Osteocyte (in vitro differentiated cells): ENCODE measurements at regions not wholly inside any gene's neighbourhood (a gene's known extent, or its start where the extent isn't known, plus 50 kb on each side); places are given as distances from the start of the nearest gene placed in this dataset.
"Not testable (repeated sequence)": the region's sequence is repeated elsewhere in the genome, so short reads cannot be mapped to it uniquely, and the experiment has no call there.

Experiments
- DNase-seq: peaks from one replicate; pipeline ENCODE4 v3.0.0; 2021; ENCODE audit warnings: mixed read lengths; ENCODE audit not compliant: unreplicated experiment; ENCODE audit errors: extremely low spot score
- H3K27ac Mint-ChIP-seq: one replicate; pipeline ENCODE4 v1.8.0; 2021; ENCODE audit warnings: mild to moderate bottlenecking, mixed read lengths; ENCODE audit not compliant: unreplicated experiment
- H3K27me3 Mint-ChIP-seq: one replicate; pipeline ENCODE4 v1.8.0; 2021; ENCODE audit warnings: mixed read lengths; ENCODE audit not compliant: unreplicated experiment
- H3K36me3 Mint-ChIP-seq: one replicate; pipeline ENCODE4 v1.8.0; 2021; ENCODE audit warnings: mixed read lengths; ENCODE audit not compliant: unreplicated experiment
- H3K4me1 Mint-ChIP-seq: one replicate; pipeline ENCODE4 v1.8.0; 2021; ENCODE audit warnings: mixed read lengths; ENCODE audit not compliant: unreplicated experiment
- H3K4me3 Mint-ChIP-seq: one replicate; pipeline ENCODE4 v1.8.0; 2021; ENCODE audit warnings: mild to moderate bottlenecking, moderate library complexity, mixed read lengths; ENCODE audit not compliant: unreplicated experiment
- H3K9me3 Mint-ChIP-seq: one replicate; pipeline ENCODE4 v1.8.0; 2021; ENCODE audit warnings: mixed read lengths; ENCODE audit not compliant: unreplicated experiment
- CTCF ChIP-seq: fragments of 200-600 bp; sonication (generic); IDR thresholded peaks from 2 replicates; pipeline ENCODE4 v1.5.0; 2021; ENCODE audit warnings: antibody characterized with exemption, mild to moderate bottlenecking, moderate library complexity

- DNase-seq = no peak
- H3K9me3 Mint-ChIP-seq = no peaks in the 10 kb centered on the region
- H3K4me1 Mint-ChIP-seq = no peaks in the 10 kb centered on the region
- no peak for TF ChIP-seq CTCF
- no peak overlapping the region for H3K27ac Mint-ChIP-seq
- H3K4me3 Mint-ChIP-seq = no peak overlapping the region
- peaks cover 6% of the 10 kb centered on the region for H3K27me3 Mint-ChIP-seq
- no peaks in the 10 kb centered on the region for H3K36me3 Mint-ChIP-seq
These were observed 103.5 kb upstream of the C9orf72 start for GRCh38 chr9:27676827-27677226.

DNA sequence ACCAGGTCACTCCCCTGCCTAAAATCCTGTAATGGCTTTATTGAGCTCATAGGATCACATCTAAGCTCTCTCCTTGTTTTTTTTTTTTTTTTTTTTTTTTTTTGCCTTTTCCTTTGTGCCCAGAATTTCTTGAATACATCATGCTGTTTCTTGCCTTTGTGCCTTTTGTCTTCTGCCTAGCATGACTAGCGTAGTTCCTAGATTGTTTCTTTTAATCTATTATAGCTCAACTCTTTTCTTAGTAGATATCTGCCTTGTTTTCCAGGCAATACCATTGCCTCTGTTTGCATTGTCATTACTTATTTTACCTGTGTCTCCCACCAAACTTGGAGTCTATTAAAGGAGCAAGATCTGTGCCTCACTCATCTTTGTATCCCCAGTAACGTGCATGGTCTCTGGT is 106.1 kb upstream of the C9orf72 start:
- Mint-ChIP-seq H3K4me3 (no peak overlapping the region), H3K27me3 (no peaks in the 10 kb centered on the region), H3K9me3 (no peaks in the 10 kb centered on the region), H3K36me3 (no peaks in the 10 kb centered on the region), H3K27ac (no peak overlapping the region), H3K4me1 (no peaks in the 10 kb centered on the region)
- no peak for DNase-seq
- TF ChIP-seq CTCF = no peak

- H3K4me3 Mint-ChIP-seq = no peak overlapping the region
- DNase-seq = no peak
- no peaks in the 10 kb centered on the region for H3K36me3 Mint-ChIP-seq
- H3K4me1 Mint-ChIP-seq = no peaks in the 10 kb centered on the region
- TF ChIP-seq CTCF = no peak
- H3K27ac Mint-ChIP-seq = no peak overlapping the region
- H3K9me3 Mint-ChIP-seq = no peaks in the 10 kb centered on the region
- no peaks in the 10 kb centered on the region for H3K27me3 Mint-ChIP-seq
These were observed 109.9 kb upstream of the C9orf72 start for GRCh38 chr9:27683181-27683580.

DNA sequence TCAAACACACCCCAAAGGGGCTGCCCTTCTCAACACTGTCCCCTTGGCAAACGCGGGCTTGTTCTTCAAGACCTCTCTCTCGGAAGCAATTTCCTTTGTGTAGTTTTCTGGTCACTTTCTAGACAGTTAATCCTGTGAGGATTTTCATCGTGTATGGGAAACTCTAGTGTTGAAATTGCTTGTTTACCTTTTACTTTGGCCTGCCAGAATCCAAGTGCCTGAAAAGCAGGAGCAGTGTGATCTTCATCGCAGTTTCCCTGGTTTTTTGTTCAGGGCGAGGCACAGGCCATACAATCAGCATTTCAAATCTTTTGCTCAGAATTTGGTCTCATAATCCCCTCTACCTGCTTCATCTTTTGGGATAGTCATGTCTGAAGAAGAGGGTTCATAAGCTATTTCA is 115.7 kb upstream of the C9orf72 start:
- Mint-ChIP-seq H3K9me3 (no peaks in the 10 kb centered on the region), H3K27ac (no peak overlapping the region), H3K4me1 (no peaks in the 10 kb centered on the region), H3K4me3 (no peak overlapping the region), H3K36me3 (no peaks in the 10 kb centered on the region), H3K27me3 (no peaks in the 10 kb centered on the region)
- no peak for DNase-seq
- no peak for TF ChIP-seq CTCF

- H3K36me3 Mint-ChIP-seq, H3K4me3 Mint-ChIP-seq, H3K27ac Mint-ChIP-seq, H3K27me3 Mint-ChIP-seq, H3K9me3 Mint-ChIP-seq, DNase-seq, H3K4me1 Mint-ChIP-seq: not testable (repeated sequence)
These were observed 117.5 kb upstream of the C9orf72 start for GRCh38 chr9:27690816-27691215.

- no peak overlapping the region for H3K4me3 Mint-ChIP-seq
- TF ChIP-seq CTCF = no peak
These were observed 126.3 kb upstream of the C9orf72 start for GRCh38 chr9:27699621-27700020.

More at GRCh38 chr9:27699621-27700020, 126.3 kb upstream of the C9orf72 start:
- Mint-ChIP-seq H3K27ac (no peak overlapping the region), H3K27me3 (no peaks in the 10 kb centered on the region), H3K4me1 (no peaks in the 10 kb centered on the region), H3K36me3 (no peaks in the 10 kb centered on the region), H3K9me3 (no peaks in the 10 kb centered on the region)
- no peak for DNase-seq
